ENCODE measurements at regions not wholly inside any gene's neighbourhood (a gene's known extent, or its start where the extent isn't known, plus 50 kb on each side); places are given as distances from the start of the nearest gene placed in this dataset.

DNA sequence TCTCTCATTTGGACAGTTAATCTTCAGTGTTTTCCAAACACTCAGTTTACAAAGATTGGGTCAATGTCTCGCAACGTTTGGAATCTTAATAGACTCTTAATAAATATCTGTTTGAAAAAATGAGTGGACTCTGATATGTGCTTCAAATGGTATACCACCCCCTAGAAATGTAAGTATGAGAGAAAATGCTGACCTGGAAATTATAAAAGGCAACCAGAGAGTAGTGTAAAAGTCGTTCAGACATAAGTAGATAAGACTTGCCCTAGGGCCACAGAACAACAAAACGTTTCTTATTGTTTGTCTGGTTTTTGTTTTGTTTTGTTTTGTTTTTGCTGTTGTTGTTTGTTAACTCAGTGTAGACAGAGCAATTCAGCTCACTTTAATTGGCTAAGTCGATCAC is 97.4 kb upstream of the SPTLC3 start:
- TF ChIP-seq RAD21 (IDR thresholded peaks at IDR 0.05 in 1 of 2, conservative IDR thresholded peaks at IDR 0.05 in 1 of 2; ENCODE audit: low read depth in 2 of 2, low read length in 2 of 2) (no peak), SRF (IDR thresholded peaks at IDR 0.05; ENCODE audit: low read depth, low read length) (no peak)
- TF ChIP-seq, protein P1, sequence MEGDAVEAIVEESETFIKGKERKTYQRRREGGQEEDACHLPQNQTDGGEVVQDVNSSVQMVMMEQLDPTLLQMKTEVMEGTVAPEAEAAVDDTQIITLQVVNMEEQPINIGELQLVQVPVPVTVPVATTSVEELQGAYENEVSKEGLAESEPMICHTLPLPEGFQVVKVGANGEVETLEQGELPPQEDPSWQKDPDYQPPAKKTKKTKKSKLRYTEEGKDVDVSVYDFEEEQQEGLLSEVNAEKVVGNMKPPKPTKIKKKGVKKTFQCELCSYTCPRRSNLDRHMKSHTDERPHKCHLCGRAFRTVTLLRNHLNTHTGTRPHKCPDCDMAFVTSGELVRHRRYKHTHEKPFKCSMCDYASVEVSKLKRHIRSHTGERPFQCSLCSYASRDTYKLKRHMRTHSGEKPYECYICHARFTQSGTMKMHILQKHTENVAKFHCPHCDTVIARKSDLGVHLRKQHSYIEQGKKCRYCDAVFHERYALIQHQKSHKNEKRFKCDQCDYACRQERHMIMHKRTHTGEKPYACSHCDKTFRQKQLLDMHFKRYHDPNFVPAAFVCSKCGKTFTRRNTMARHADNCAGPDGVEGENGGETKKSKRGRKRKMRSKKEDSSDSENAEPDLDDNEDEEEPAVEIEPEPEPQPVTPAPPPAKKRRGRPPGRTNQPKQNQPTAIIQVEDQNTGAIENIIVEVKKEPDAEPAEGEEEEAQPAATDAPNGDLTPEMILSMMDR (IDR thresholded peaks at IDR 0.05; ENCODE audit: control extremely low read depth in 1 of 3, insufficient read depth in 1 of 3, low read depth in 1 of 3, low read length in 3 of 3) = no peak

All from H1 (cell line).